H9 (cell line): ENCODE measurements at regions not wholly inside any gene's neighbourhood (a gene's known extent, or its start where the extent isn't known, plus 50 kb on each side); places are given as distances from the start of the nearest gene placed in this dataset.

ENCODE experiments used
- DNase-seq: peaks from one replicate; pipeline ENCODE4 v3.0.0-alpha.2; 2017
- H2AFZ ChIP-seq: one replicate; pipeline ENCODE4 v1.6.1; 2013; ENCODE audit warnings: mild to moderate bottlenecking, low read length, control low read depth, moderate library complexity
- H2AK5ac ChIP-seq: 2 replicates; pipeline ENCODE4 v1.6.1; 2013; ENCODE audit warnings: low read length, control low read depth, mixed read lengths; ENCODE audit not compliant: insufficient read length
- H2BK120ac ChIP-seq: one replicate; pipeline ENCODE4 v1.6.1; 2013; ENCODE audit warnings: low read depth, mild to moderate bottlenecking, low read length, control low read depth, inconsistent platforms; ENCODE audit not compliant: poor library complexity, severe bottlenecking
- H2BK12ac ChIP-seq: 2 replicates; pipeline ENCODE4 v1.6.1; 2013; ENCODE audit warnings: low read length, control low read depth, mixed read lengths, low read depth; ENCODE audit not compliant: insufficient read length
- H2BK15ac ChIP-seq: 2 replicates; pipeline ENCODE4 v1.6.1; 2013; ENCODE audit warnings: low read depth, low read length, control low read depth
- H2BK20ac ChIP-seq: one replicate; pipeline ENCODE4 v1.6.1; 2013; ENCODE audit warnings: low read depth, mild to moderate bottlenecking, low read length, control low read depth, inconsistent platforms; ENCODE audit not compliant: poor library complexity, severe bottlenecking
- H2BK5ac ChIP-seq: 2 replicates; pipeline ENCODE4 v1.6.1; 2013; ENCODE audit warnings: low read length, control low read depth, mixed read lengths; ENCODE audit not compliant: insufficient read length
- H3K14ac ChIP-seq: 2 replicates; pipeline ENCODE4 v1.6.1; 2013; ENCODE audit warnings: low read length, control low read depth; ENCODE audit not compliant: insufficient read depth
- H3K18ac ChIP-seq: 2 replicates; pipeline ENCODE4 v1.6.1; 2013; ENCODE audit warnings: low read depth, mild to moderate bottlenecking, mixed read lengths, low read length, control low read depth; ENCODE audit not compliant: insufficient read length
- H3K23ac ChIP-seq: 2 replicates; pipeline ENCODE4 v1.6.1; 2013; ENCODE audit warnings: low read length, control low read depth, mixed read lengths, low read depth; ENCODE audit not compliant: insufficient read length
- H3K23me2 ChIP-seq: 2 replicates; pipeline ENCODE4 v1.6.1; 2013; ENCODE audit warnings: low read depth, mild to moderate bottlenecking, mixed read lengths, low read length, control low read depth; ENCODE audit not compliant: insufficient read length, poor library complexity, severe bottlenecking
- H3K27ac ChIP-seq: 2 replicates; pipeline ENCODE4 v1.5.1; 2013; ENCODE audit warnings: low read length, control low read depth, mixed read lengths, low read depth; ENCODE audit not compliant: insufficient read length
- H3K27me3 ChIP-seq: 2 replicates; pipeline ENCODE4 v1.6.1; 2013; ENCODE audit warnings: low read length, control low read depth, inconsistent platforms; ENCODE audit not compliant: insufficient read depth
- H3K4ac ChIP-seq: 2 replicates; pipeline ENCODE4 v1.6.1; 2013; ENCODE audit warnings: low read depth, mild to moderate bottlenecking, control low read depth, inconsistent platforms, low read length, moderate library complexity
- H3K4me1 ChIP-seq: 2 replicates; pipeline ENCODE4 v1.6.1; 2013; ENCODE audit warnings: low read length, control low read depth, inconsistent platforms; ENCODE audit not compliant: insufficient read depth
- H3K4me2 ChIP-seq: 2 replicates; pipeline ENCODE4 v1.6.1; 2013; ENCODE audit warnings: low read length, control low read depth, mixed read lengths; ENCODE audit not compliant: insufficient read length, insufficient read depth
- H3K56ac ChIP-seq: 2 replicates; pipeline ENCODE4 v1.6.1; 2013; ENCODE audit warnings: low read depth, mild to moderate bottlenecking, mixed read lengths, low read length, control low read depth; ENCODE audit not compliant: insufficient read length
- H3K79me1 ChIP-seq: 2 replicates; pipeline ENCODE4 v1.6.1; 2013; ENCODE audit warnings: low read depth, mild to moderate bottlenecking, moderate library complexity, low read length, control low read depth, inconsistent platforms; ENCODE audit not compliant: insufficient read depth, poor library complexity, severe bottlenecking
- H3K79me2 ChIP-seq: 2 replicates; pipeline ENCODE4 v1.6.1; 2013; ENCODE audit warnings: low read length, control low read depth, inconsistent platforms; ENCODE audit not compliant: insufficient read depth
- H3K9ac ChIP-seq: 2 replicates; pipeline ENCODE4 v1.6.1; 2013; ENCODE audit warnings: low read length, control low read depth, mixed read lengths; ENCODE audit not compliant: insufficient read length; ENCODE audit errors: extremely low read depth
- H3K9me3 ChIP-seq: one replicate; pipeline ENCODE4 v1.6.1; 2013; ENCODE audit warnings: low read depth, low read length, inconsistent platforms; ENCODE audit not compliant: control insufficient read depth
- H3T11ph ChIP-seq: one replicate; pipeline ENCODE4 v1.6.1; 2013; ENCODE audit warnings: mild to moderate bottlenecking, low read length, control low read depth, inconsistent platforms
- H4K20me1 ChIP-seq: one replicate; pipeline ENCODE4 v1.6.1; 2013; ENCODE audit not compliant: control insufficient read depth, insufficient read length, insufficient read depth
- H4K5ac ChIP-seq: 2 replicates; pipeline ENCODE4 v1.6.1; 2013; ENCODE audit warnings: low read depth, mild to moderate bottlenecking, mixed read lengths, low read length, control low read depth; ENCODE audit not compliant: insufficient read length
- H4K8ac ChIP-seq: replicated peaks from 2 replicates; pipeline ENCODE4 v1.6.1; 2013; ENCODE audit warnings: low read length, control low read depth, mixed read lengths, low read depth; ENCODE audit not compliant: insufficient read length
- H4K91ac ChIP-seq: 2 replicates; pipeline ENCODE4 v1.6.1; 2013; ENCODE audit warnings: low read depth, mild to moderate bottlenecking, moderate library complexity, mixed read lengths, low read length, control low read depth; ENCODE audit not compliant: insufficient read length
- H3K27ac Mint-ChIP-seq, 3 experiments: 2 replicates in 2 of 3; 3 replicates in 1 of 3; pipeline ENCODE4 v1.8.0; 2020 to 2021; ENCODE audit warnings: mixed read lengths in 3 of 3, mild to moderate bottlenecking in 1 of 3, moderate library complexity in 1 of 3
- H3K27me3 Mint-ChIP-seq: 2 replicates; pipeline ENCODE4 v1.8.0; 2021; ENCODE audit warnings: low read depth, mild to moderate bottlenecking, moderate library complexity, mixed read lengths
- H3K36me3 Mint-ChIP-seq, 3 experiments: 2 replicates in 2 of 3; 3 replicates in 1 of 3; pipeline ENCODE4 v1.8.0; 2020 to 2021; ENCODE audit warnings: low read depth in 3 of 3, mixed read lengths in 3 of 3; ENCODE audit not compliant: insufficient read depth in 1 of 3
- H3K4me1 Mint-ChIP-seq, 2 experiments: 2 replicates each; pipeline ENCODE4 v1.8.0; 2020; ENCODE audit warnings: mixed read lengths in 2 of 2
- H3K4me3 Mint-ChIP-seq, 2 experiments: 2 replicates in 1 of 2; 3 replicates in 1 of 2; pipeline ENCODE4 v1.8.0; 2020 to 2021; ENCODE audit warnings: mild to moderate bottlenecking in 2 of 2, mixed read lengths in 2 of 2, moderate library complexity in 1 of 2
- H3K9me3 Mint-ChIP-seq, 2 experiments: 2 replicates in 1 of 2; 3 replicates in 1 of 2; pipeline ENCODE4 v1.8.0; 2020; ENCODE audit warnings: mild to moderate bottlenecking in 2 of 2, mixed read lengths in 2 of 2, moderate library complexity in 1 of 2
- WGBS: extraction: QIAGEN DNeasy Blood & Tissue Kit; methylation state at CpG from one replicate; pipeline ENCODE4 v1.1.7; 2013; ENCODE audit warnings: missing lambda C conversion rate, low lambda C conversion rate, mixed read lengths; ENCODE audit not compliant: insufficient read length; ENCODE audit errors: extremely low coverage; 5-methylcytosine and 5-hydroxymethylcytosine counted together
- TF ChIP-seq, protein P1 (sequence below): fragments of 200-600 bp; sonication (generic); conservative IDR thresholded peaks from 3 replicates; pipeline ENCODE4 v1.8.0; 2021; ENCODE audit warnings: antibody characterized with exemption, mild to moderate bottlenecking

DNA sequence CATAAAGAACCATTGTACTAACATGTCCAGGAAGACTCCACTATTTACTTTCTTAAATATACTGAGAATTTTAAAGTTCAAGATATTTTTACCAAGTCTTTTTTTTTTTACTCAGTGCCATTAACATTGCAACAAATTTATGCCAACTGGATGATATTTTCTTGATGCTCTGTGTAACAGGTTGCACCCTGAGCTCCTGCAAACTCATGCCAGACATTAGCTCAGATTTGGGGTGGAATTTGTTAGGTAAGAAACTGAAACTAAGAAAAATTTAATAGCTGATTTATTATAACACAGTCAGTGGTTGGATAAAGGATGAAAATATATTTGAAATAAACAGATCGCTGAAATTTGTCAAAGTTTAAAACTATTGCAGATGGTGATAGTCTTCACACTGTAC, 228.6 kb upstream of the SPHKAP start:
- Histone ChIP-seq H2BK120ac (no peak overlapping the region), H4K20me1 (no peaks in the 10 kb centered on the region), H3K27me3 (no peaks in the 10 kb centered on the region), H3K4me2 (no peak overlapping the region), H3K18ac (no peak overlapping the region), H4K91ac (no peak overlapping the region), H3K56ac (no peak overlapping the region), H3K23me2 (no peaks in the 10 kb centered on the region), H3K14ac (no peak overlapping the region), H2BK20ac (no peak overlapping the region), H3K79me1 (no peaks in the 10 kb centered on the region), H3K4me1 (no peaks in the 10 kb centered on the region), H3K4ac (no peak overlapping the region), H3K27ac (no peak overlapping the region), H4K5ac (no peak overlapping the region), H3K79me2 (no peaks in the 10 kb centered on the region), H4K8ac (no peak overlapping the region), H3K23ac (no peak overlapping the region), H3K9ac (no peak overlapping the region), H2BK5ac (no peak overlapping the region), H2AFZ (no peak overlapping the region), H3T11ph (no peak overlapping the region), H3K9me3 (no peaks in the 10 kb centered on the region), H2BK12ac (no peak overlapping the region), H2AK5ac (no peak overlapping the region), H2BK15ac (no peak overlapping the region)
- peaks cover 0 to 3% of the 10 kb centered on the region in 2 experiments; a peak in 2 of 5 replicates for H3K9me3 Mint-ChIP-seq
- no peak overlapping the region for H3K4me3 Mint-ChIP-seq
- DNase-seq: no peak
- no peaks in the 10 kb centered on the region for H3K27me3 Mint-ChIP-seq
- peaks cover 0 to 5% (median 0%) of the 10 kb centered on the region in 3 experiments; a peak in 2 of 7 replicates for H3K36me3 Mint-ChIP-seq
- H3K4me1 Mint-ChIP-seq: no peaks in the 10 kb centered on the region
- no CpG with 5 or more reads among the region's 1 CpG for WGBS
- no peak overlapping the region for H3K27ac Mint-ChIP-seq
- TF ChIP-seq, protein P1, sequence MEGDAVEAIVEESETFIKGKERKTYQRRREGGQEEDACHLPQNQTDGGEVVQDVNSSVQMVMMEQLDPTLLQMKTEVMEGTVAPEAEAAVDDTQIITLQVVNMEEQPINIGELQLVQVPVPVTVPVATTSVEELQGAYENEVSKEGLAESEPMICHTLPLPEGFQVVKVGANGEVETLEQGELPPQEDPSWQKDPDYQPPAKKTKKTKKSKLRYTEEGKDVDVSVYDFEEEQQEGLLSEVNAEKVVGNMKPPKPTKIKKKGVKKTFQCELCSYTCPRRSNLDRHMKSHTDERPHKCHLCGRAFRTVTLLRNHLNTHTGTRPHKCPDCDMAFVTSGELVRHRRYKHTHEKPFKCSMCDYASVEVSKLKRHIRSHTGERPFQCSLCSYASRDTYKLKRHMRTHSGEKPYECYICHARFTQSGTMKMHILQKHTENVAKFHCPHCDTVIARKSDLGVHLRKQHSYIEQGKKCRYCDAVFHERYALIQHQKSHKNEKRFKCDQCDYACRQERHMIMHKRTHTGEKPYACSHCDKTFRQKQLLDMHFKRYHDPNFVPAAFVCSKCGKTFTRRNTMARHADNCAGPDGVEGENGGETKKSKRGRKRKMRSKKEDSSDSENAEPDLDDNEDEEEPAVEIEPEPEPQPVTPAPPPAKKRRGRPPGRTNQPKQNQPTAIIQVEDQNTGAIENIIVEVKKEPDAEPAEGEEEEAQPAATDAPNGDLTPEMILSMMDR: no peak
